ENCODE measurements at regions not wholly inside any gene's neighbourhood (a gene's known extent, or its start where the extent isn't known, plus 50 kb on each side); places are given as distances from the start of the nearest gene placed in this dataset.

- Histone ChIP-seq H2AFZ (ENCODE audit: low read length) (no peak overlapping the region), H3K36me3 (ENCODE audit: control insufficient read depth, insufficient read depth, low read length) (no peaks in the 10 kb centered on the region), H3K4me2 (ENCODE audit: extremely low read depth, insufficient read depth, low read length) (no peak overlapping the region), H3K4me3 (replicated peaks in 1 of 4; ENCODE audit: control extremely low read depth in 1 of 4, insufficient read depth in 1 of 4, low read depth in 3 of 4, low read length in 4 of 4) (no peak overlapping the region), H3K9ac (ENCODE audit: insufficient read depth, low read length) (no peak overlapping the region), H3K4me1 (ENCODE audit: control insufficient read depth, extremely low read depth, insufficient read depth, low read length) (no peaks in the 10 kb centered on the region), H3K79me2 (ENCODE audit: control insufficient read depth, insufficient read depth, low read length) (no peaks in the 10 kb centered on the region), H3K9me3 (ENCODE audit: control insufficient read depth, insufficient read depth, low read depth, low read length) (no peaks in the 10 kb centered on the region), H3K27me3 (ENCODE audit: control insufficient read depth, insufficient read depth, low read length) (no peaks in the 10 kb centered on the region), H4K20me1 (ENCODE audit: control insufficient read depth, extremely low read depth, insufficient read depth, low read length) (no peaks in the 10 kb centered on the region), H3K27ac (ENCODE audit: insufficient read depth, low read length) (no peak overlapping the region)
- TF ChIP-seq CTCF (conservative IDR thresholded peaks at IDR 0.05 in 1 of 2, IDR thresholded peaks at IDR 0.05 in 1 of 2; ENCODE audit: low read depth in 1 of 2, low read length in 2 of 2) (no peak), EZH2 (IDR thresholded peaks at IDR 0.05; ENCODE audit: low read length, missing control alignments) (no peak)
- no peak for DNase-seq (ENCODE audit: low read depth in 2 of 2)
Measured at GRCh38 chr1:87197641-87198040, 131.0 kb upstream of the LMO4 start.

GRCh38 chr1:87200875-87201638 lies 127.6 kb upstream of the LMO4 start:
- H3K4me1 ChIP-seq (ENCODE audit: control insufficient read depth, extremely low read depth, insufficient read depth, low read length) = no peaks in the 10 kb centered on the region
- no peak for DNase-seq (ENCODE audit: low read depth in 2 of 2)
- no peaks in the 10 kb centered on the region for H3K36me3 ChIP-seq (ENCODE audit: control insufficient read depth, insufficient read depth, low read length)
- H4K20me1 ChIP-seq (ENCODE audit: control insufficient read depth, extremely low read depth, insufficient read depth, low read length) = no peaks in the 10 kb centered on the region
- H3K4me2 ChIP-seq (ENCODE audit: extremely low read depth, insufficient read depth, low read length) = no peak overlapping the region
- H3K27ac ChIP-seq (ENCODE audit: insufficient read depth, low read length) = no peak overlapping the region
- H3K4me3 ChIP-seq (replicated peaks in 1 of 4; ENCODE audit: control extremely low read depth in 1 of 4, insufficient read depth in 1 of 4, low read depth in 3 of 4, low read length in 4 of 4) = no peak overlapping the region
- H3K9ac ChIP-seq (ENCODE audit: insufficient read depth, low read length) = no peak overlapping the region
- no peak for TF ChIP-seq CTCF (conservative IDR thresholded peaks at IDR 0.05 in 1 of 2, IDR thresholded peaks at IDR 0.05 in 1 of 2; ENCODE audit: low read depth in 1 of 2, low read length in 2 of 2)
- no peak for TF ChIP-seq EZH2 (IDR thresholded peaks at IDR 0.05; ENCODE audit: low read length, missing control alignments)
- H3K9me3 ChIP-seq (ENCODE audit: control insufficient read depth, insufficient read depth, low read depth, low read length) = no peaks in the 10 kb centered on the region
- no peak overlapping the region for H2AFZ ChIP-seq (ENCODE audit: low read length)
- no peaks in the 10 kb centered on the region for H3K27me3 ChIP-seq (ENCODE audit: control insufficient read depth, insufficient read depth, low read length)
- no peaks in the 10 kb centered on the region for H3K79me2 ChIP-seq (ENCODE audit: control insufficient read depth, insufficient read depth, low read length)

GRCh38 chr1:87201768-87202167 lies 126.9 kb upstream of the LMO4 start:
- no peak for DNase-seq (ENCODE audit: low read depth in 2 of 2)
- Histone ChIP-seq H3K4me3 (replicated peaks in 1 of 4; ENCODE audit: control extremely low read depth in 1 of 4, insufficient read depth in 1 of 4, low read depth in 3 of 4, low read length in 4 of 4) (no peak overlapping the region), H3K4me1 (ENCODE audit: control insufficient read depth, extremely low read depth, insufficient read depth, low read length) (no peaks in the 10 kb centered on the region), H2AFZ (ENCODE audit: low read length) (no peak overlapping the region), H3K9me3 (ENCODE audit: control insufficient read depth, insufficient read depth, low read depth, low read length) (no peaks in the 10 kb centered on the region), H3K79me2 (ENCODE audit: control insufficient read depth, insufficient read depth, low read length) (no peaks in the 10 kb centered on the region), H3K27me3 (ENCODE audit: control insufficient read depth, insufficient read depth, low read length) (no peaks in the 10 kb centered on the region), H3K27ac (ENCODE audit: insufficient read depth, low read length) (no peak overlapping the region), H3K4me2 (ENCODE audit: extremely low read depth, insufficient read depth, low read length) (no peak overlapping the region), H3K9ac (ENCODE audit: insufficient read depth, low read length) (no peak overlapping the region), H3K36me3 (ENCODE audit: control insufficient read depth, insufficient read depth, low read length) (no peaks in the 10 kb centered on the region), H4K20me1 (ENCODE audit: control insufficient read depth, extremely low read depth, insufficient read depth, low read length) (no peaks in the 10 kb centered on the region)
- TF ChIP-seq CTCF (conservative IDR thresholded peaks at IDR 0.05 in 1 of 2, IDR thresholded peaks at IDR 0.05 in 1 of 2; ENCODE audit: low read depth in 1 of 2, low read length in 2 of 2) (no peak), EZH2 (IDR thresholded peaks at IDR 0.05; ENCODE audit: low read length, missing control alignments) (no peak)
